Cardiac septum (tissue), 1 donor: ENCODE measurements at regions not wholly inside any gene's neighbourhood (a gene's known extent, or its start where the extent isn't known, plus 50 kb on each side); places are given as distances from the start of the nearest gene placed in this dataset.

Experiments used
- DNase-seq: peaks from one replicate; pipeline ENCODE4 v3.0.0-alpha.2; 2020; ENCODE audit warnings: low spot score
- intact Hi-C: fragments of 100-400 bp; cut with DNase I; formaldehyde crosslinking; loops from one replicate; pipeline ENCODE4 v1.14.0; 2022
- donor health status: DM: no; HTN: no; CAD: no.

DNA sequence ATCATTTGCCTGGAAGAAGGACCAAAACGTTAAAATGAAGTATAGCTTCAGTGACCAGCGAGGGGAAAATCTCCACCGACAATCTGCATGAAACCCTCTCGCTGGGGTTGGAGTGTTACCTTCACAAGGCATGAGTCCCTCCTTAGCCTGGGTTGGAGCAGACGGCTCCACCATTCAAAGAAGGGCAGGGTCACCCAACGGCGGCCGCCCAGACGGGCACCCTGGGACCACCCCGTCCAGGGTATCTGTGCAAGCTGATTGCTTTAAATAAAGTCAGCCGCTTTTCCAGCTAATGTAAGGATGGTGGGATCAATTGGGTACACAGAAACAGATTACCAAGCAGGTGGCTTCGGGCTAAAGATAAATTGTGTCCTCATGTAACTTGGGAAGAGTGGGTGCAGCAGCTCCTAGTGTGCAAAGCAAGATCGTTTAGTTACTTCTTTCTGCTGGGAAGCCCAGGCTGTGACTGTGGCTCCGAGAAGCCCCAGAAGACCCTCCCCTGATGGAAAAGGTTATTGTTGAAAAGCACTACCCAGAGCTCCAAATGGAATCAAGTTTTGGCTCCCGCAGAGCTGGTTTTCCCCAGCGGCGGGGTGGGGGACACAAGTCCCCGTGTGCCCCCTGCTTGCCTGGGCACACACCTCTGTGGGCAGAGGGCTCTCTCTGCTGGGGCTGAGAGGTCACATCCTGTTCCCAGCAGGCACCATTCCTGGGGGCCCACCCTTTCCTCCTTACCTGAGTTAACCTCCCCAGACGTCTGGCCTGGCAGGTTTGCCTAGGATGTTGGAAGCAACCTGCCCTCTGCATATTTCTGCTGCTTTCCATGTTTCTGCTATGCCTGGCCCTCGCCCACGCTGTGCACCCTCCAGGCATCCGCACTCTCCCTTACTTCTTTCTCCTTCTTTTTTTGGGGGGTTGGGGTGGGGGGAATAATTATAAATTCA, 318.6 kb upstream of the DIO3 start:
- no peak for DNase-seq
- intact Hi-C loops: no loop called here

GRCh38 chr14:101243587-101244338, 317.5 kb upstream of the DIO3 start:
- DNase-seq: peak; percentile 26
- intact Hi-C loops: no loop called here

- intact Hi-C loops: no loop called here
- DNase-seq: no peak
These were observed 314.1 kb upstream of the DIO3 start for GRCh38 chr14:101246894-101247841.

- peak; percentile 64 for DNase-seq
- intact Hi-C loops: no loop called here
These were observed 313.2 kb upstream of the DIO3 start for GRCh38 chr14:101247842-101248725.

- DNase-seq: no peak
- intact Hi-C loops: no loop called here
These were observed 312.2 kb upstream of the DIO3 start for GRCh38 chr14:101248840-101249675.

DNA sequence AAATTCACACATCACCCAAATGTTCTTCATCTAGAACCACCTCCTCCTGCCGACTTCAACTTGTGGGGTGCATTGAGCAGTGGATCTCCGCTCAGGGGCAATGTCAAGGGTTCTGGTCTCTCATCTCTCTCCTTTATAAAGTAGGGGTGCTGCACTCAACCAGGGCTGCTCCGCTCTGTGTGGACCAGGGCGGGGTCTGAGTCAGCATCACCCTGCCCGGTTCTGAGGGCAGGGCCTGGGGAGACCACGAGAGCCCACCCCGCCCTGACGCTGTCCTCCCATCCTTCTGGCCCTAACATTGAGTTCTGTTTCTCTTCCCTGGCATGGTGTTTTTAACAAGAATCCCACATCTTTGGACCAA, 311.6 kb upstream of the DIO3 start:
- DNase-seq: no peak
- intact Hi-C loops: no loop called here

DNA sequence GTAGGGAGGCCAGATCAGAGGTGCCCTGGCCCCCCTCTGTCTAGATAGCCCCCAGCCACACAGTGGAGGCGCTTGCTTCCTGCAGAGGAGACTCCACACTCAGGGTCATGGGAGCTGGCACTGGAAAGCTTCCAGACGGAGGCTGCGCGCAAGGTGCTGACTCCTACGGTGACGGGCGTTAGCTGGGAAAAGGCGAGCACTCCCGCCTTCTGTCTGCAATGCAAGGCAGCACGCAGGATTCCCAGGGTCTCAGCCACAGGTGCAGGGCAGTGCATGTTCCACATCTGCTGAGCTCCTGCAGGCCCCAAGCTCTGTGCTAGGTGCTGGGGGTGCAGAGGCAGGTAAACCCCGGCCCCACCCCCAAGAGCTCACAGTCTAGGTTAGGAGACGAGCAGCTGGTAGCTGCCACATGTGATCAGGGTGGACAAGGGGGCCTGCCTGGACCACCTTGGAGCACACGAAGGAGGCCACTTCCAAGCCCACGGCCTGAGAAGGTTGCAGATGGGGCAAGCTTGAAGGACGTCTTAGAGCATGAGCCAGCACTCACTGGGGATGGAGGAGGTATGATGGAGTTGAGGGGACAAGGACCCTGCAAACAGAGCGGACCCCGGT, 310.9 kb upstream of the DIO3 start:
- no peak for DNase-seq
- intact Hi-C loops: no loop called here

DNA sequence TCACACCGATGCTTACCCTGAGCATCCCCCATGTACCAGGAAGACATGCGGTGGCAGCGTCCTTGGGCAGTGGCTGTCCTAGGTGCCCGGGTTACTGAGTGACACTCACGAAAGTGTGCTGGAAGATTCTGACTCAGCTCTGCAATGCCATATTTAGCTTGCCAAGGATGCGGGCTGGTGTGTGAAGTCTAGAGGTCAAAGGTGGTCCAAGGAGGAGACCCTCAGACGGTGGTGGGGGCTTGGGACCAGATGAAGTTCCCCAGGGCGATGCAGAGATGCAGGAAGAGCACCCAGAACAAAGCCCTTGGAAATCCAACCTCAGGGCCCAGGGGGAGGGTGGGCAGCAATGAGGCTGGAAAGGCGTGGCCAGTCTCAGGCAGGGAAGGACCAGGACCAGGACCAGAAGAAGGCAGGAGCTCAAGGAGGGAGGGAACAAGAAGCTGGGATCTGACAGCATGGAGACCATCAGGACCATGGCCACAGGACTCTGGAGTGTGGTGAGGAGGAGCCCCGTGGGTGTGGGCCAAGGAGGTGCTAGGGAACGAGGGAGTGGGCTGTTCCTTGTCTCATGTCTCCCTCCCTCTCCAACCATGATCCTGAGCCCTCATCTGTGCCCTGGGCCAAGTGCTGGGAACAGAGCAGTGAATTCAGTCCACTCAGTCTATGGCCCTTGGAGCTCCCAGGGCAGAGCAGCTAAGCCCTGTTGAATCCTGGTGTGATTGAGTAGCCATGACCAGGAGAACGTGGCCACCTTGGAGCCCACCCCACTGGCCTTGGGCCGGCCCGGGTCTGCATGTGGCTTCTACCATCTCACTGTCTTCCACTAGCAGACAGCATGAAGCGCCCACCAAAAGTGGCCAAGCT, 310.1 kb upstream of the DIO3 start:
- intact Hi-C loops: no loop called here
- DNase-seq: peak; percentile 63

DNA sequence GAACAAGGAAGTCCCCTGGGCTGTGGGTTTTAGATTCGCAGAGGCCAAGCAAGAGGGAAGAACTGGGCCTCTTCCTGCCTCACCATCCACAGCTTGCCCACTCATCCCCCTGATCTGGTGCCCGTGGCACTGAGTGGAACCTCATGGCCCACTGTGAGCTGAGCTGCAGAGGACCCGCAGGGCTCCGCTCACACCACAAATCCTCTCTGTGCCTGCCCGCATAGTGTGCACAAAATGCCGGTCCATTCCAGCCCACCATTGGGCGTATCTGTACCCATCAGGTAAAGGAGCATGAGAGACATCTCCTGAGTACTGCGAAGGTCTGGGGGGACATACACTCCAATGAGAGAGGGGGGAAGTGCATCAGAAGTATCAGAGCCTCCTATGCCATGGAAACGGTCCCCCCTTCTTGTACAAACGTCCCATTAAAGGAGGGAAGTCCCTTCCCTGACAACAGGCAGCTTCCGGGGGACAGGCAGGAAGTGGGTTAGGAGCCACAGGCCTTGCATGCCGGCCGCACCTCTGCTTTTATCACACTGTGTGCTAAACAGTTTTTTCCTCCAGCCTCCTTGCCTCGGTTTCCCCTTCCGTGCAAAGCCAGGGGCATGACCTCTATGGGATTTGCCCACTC, 309.4 kb upstream of the DIO3 start:
- intact Hi-C loops: no loop called here
- DNase-seq: no peak

GRCh38 chr14:101252443-101253214, 308.7 kb upstream of the DIO3 start:
- intact Hi-C loops: no loop called here
- no peak for DNase-seq

- no peak for DNase-seq
- intact Hi-C loops: no loop called here
These were observed 307.3 kb upstream of the DIO3 start for GRCh38 chr14:101253948-101254347.

GRCh38 chr14:101254805-101255764, 306.2 kb upstream of the DIO3 start:
- no peak for DNase-seq
- intact Hi-C loops: no loop called here

DNA sequence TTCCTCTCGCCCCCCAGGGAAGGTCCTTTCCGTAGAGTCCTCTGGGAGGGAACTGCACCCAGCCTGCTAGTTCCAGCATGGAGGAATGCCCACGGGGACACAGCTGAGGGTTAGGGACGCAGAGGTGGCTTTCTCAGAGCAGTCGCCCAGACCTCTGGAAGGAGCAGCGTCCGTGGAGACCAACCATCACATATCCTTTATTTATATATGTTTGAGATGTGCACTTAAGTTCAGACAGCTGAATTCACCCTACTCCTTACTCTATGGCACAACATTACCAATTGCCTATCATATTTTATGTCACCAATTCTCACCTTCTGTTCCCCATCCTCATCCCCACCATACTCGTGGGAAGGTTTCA, 305.6 kb upstream of the DIO3 start:
- DNase-seq: no peak
- intact Hi-C loops: no loop called here

DNA sequence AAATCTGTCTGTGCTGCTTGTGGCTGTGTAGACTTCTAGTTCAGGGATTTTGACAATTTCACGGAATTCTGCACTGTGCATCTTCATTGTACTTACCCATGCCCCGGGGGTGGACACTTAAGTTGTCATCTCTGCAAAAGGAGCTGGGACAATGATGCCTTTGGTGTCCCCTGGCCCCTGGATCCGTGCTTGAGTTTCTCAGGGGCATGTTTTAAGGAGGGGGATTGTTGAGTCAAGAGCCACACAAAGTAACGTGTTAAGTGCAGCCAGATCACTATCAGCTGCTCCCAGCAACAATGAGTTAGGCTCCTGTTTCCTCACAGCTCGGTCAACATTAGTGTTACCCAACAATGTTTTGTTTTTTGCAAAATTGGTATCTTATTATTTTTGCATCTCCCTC, 305.0 kb upstream of the DIO3 start:
- DNase-seq: no peak
- intact Hi-C loops: no loop called here

DNA sequence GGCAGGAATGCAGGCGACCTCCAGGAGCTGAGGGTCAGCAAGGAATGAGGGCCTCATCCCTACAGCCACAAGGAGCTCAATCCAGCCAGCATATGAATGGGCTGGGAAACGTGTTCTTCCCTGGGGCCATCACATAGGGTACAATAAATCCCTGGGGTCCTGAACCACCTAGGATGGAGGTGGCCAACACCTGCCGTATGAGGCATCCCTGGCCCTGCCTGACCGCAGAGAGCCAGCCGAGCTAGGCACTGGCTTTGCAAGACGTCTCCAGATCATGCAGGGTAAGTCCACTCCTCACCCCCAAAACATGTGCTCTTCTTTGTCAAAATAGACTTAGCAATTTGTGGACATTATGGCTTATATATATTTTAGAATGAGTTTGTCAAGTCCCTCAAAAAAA, 303.7 kb upstream of the DIO3 start:
- DNase-seq: no peak
- intact Hi-C loops: no loop called here
